Trophoblast cell (in vitro differentiated cells and primary cell): ENCODE measurements at regions not wholly inside any gene's neighbourhood (a gene's known extent, or its start where the extent isn't known, plus 50 kb on each side); places are given as distances from the start of the nearest gene placed in this dataset.
A peak's percentile ranks its signal among the peaks of the same experiment; 100 is the strongest.

Experiments
- DNase-seq, 2 donors: peaks; one replicate each; pipeline ENCODE4 v3.0.0-alpha.2; 2016
- H2AFZ ChIP-seq: 2 replicates; pipeline ENCODE4 v1.6.1; 2013; ENCODE audit warnings: low read length, moderate library complexity, mild to moderate bottlenecking; ENCODE audit not compliant: insufficient read depth, poor library complexity
- H2AK5ac ChIP-seq: 2 replicates; pipeline ENCODE4 v1.6.1; 2013; ENCODE audit warnings: mild to moderate bottlenecking, low read length
- H2BK120ac ChIP-seq: 2 replicates; pipeline ENCODE4 v1.6.1; 2013; ENCODE audit warnings: low read length, mild to moderate bottlenecking, moderate library complexity; ENCODE audit not compliant: insufficient read depth, poor library complexity
- H2BK12ac ChIP-seq: 2 replicates; pipeline ENCODE4 v1.6.1; 2013; ENCODE audit warnings: mild to moderate bottlenecking, low read length, moderate library complexity
- H2BK5ac ChIP-seq: 2 replicates; pipeline ENCODE4 v1.6.1; 2013; ENCODE audit warnings: low read length, low read depth, moderate library complexity, mild to moderate bottlenecking; ENCODE audit not compliant: poor library complexity
- H3K14ac ChIP-seq: 2 replicates; pipeline ENCODE4 v1.6.1; 2013; ENCODE audit warnings: mild to moderate bottlenecking, low read length
- H3K18ac ChIP-seq: 2 replicates; pipeline ENCODE4 v1.6.1; 2013; ENCODE audit warnings: mild to moderate bottlenecking, low read length
- H3K23ac ChIP-seq: 2 replicates; pipeline ENCODE4 v1.6.1; 2013; ENCODE audit warnings: low read length
- H3K27ac ChIP-seq: 2 replicates; pipeline ENCODE4 v1.5.1; 2013; ENCODE audit warnings: low read depth, mild to moderate bottlenecking, inconsistent platforms, low read length, moderate library complexity
- H3K27me3 ChIP-seq: 2 replicates; pipeline ENCODE4 v1.6.1; 2013; ENCODE audit warnings: inconsistent platforms, mild to moderate bottlenecking, low read length, moderate library complexity; ENCODE audit not compliant: insufficient read depth
- H3K36me3 ChIP-seq, 2 experiments: 1 replicate in 1 of 2; 2 replicates in 1 of 2; pipeline ENCODE4 v1.6.1; 2013; ENCODE audit warnings: low read length in 2 of 2, mild to moderate bottlenecking in 2 of 2, moderate library complexity in 1 of 2; ENCODE audit not compliant: insufficient read depth in 2 of 2, control insufficient read depth in 1 of 2
- H3K4ac ChIP-seq: 2 replicates; pipeline ENCODE4 v1.6.1; 2013; ENCODE audit warnings: low read depth, mild to moderate bottlenecking, low read length, moderate library complexity
- H3K4me1 ChIP-seq, 2 experiments: 1 replicate in 1 of 2; 2 replicates in 1 of 2; pipeline ENCODE4 v1.6.1; 2013; ENCODE audit warnings: low read length in 2 of 2, mild to moderate bottlenecking in 2 of 2, moderate library complexity in 1 of 2; ENCODE audit not compliant: insufficient read depth in 2 of 2, control insufficient read depth in 1 of 2
- H3K4me2 ChIP-seq: 2 replicates; pipeline ENCODE4 v1.6.1; 2013; ENCODE audit warnings: inconsistent platforms, mild to moderate bottlenecking, low read length, moderate library complexity
- H3K4me3 ChIP-seq: 2 replicates; pipeline ENCODE4 v1.5.1; 2013; ENCODE audit warnings: mild to moderate bottlenecking, low read depth, low read length, inconsistent platforms
- H3K79me1 ChIP-seq: one replicate; pipeline ENCODE4 v1.6.1; 2013; ENCODE audit warnings: low read length
- H3K79me2 ChIP-seq: 2 replicates; pipeline ENCODE4 v1.6.1; 2013; ENCODE audit warnings: low read length, mild to moderate bottlenecking; ENCODE audit not compliant: control insufficient read depth, insufficient read depth, poor library complexity
- H3K9ac ChIP-seq: 2 replicates; pipeline ENCODE4 v1.6.1; 2013; ENCODE audit warnings: mild to moderate bottlenecking, low read length
- H3K9me3 ChIP-seq: 2 replicates; pipeline ENCODE4 v1.6.1; 2013; ENCODE audit warnings: low read depth, mild to moderate bottlenecking, control low read depth, inconsistent platforms, low read length; ENCODE audit not compliant: insufficient read depth
- H4K12ac ChIP-seq: 2 replicates; pipeline ENCODE4 v1.6.1; 2013; ENCODE audit warnings: low read depth, mild to moderate bottlenecking, low read length, moderate library complexity
- H4K8ac ChIP-seq: 2 replicates; pipeline ENCODE4 v1.6.1; 2013; ENCODE audit warnings: low read depth, mild to moderate bottlenecking, low read length, moderate library complexity
- H4K91ac ChIP-seq: one replicate; pipeline ENCODE4 v1.6.1; 2013; ENCODE audit warnings: low read depth, mild to moderate bottlenecking, low read length, moderate library complexity
- WGBS: extraction: QIAGEN DNeasy Blood & Tissue Kit; methylation state at CpG from one replicate; pipeline ENCODE4 v1.1.7; 2013; ENCODE audit warnings: missing lambda C conversion rate; ENCODE audit not compliant: insufficient read length, insufficient coverage; ENCODE audit errors: extremely low coverage; 5-methylcytosine and 5-hydroxymethylcytosine counted together

GRCh38 chr7:33724201-33724600 is 181.1 kb upstream of the BMPER start:
- Histone ChIP-seq H3K27ac (no peak overlapping the region), H3K23ac (no peak overlapping the region), H2BK120ac (peak overlapping the region; percentile 28), H2AFZ (no peak overlapping the region), H3K4me2 (no peak overlapping the region), H2BK5ac (no peak overlapping the region), H2BK12ac (peak overlapping the region; percentile 58), H3K4me3 (no peak overlapping the region), H3K4me1 (peaks cover 31 to 34% of the 10 kb centered on the region in 2 experiments), H3K14ac (peak overlapping the region; percentile 2), H4K91ac (peak overlapping the region; percentile 41), H3K9ac (no peak overlapping the region), H3K79me1 (peaks cover 21% of the 10 kb centered on the region), H3K27me3 (no peaks in the 10 kb centered on the region), H4K8ac (no peak overlapping the region), H3K4ac (no peak overlapping the region), H2AK5ac (peak overlapping the region; percentile 30), H3K36me3 (no peaks in the 10 kb centered on the region), H3K79me2 (no peaks in the 10 kb centered on the region), H4K12ac (no peak overlapping the region), H3K18ac (peak overlapping the region; percentile 1), H3K9me3 (no peaks in the 10 kb centered on the region)
- DNase-seq, result no peak
- no CpG with 5 or more reads among the region's 3 CpGs for WGBS

- Histone ChIP-seq H3K4me3 (no peak overlapping the region), H3K9me3 (no peaks in the 10 kb centered on the region)
These were observed 180.0 kb upstream of the BMPER start for GRCh38 chr7:33725111-33726025.

GRCh38 chr7:33726582-33726981 is 178.8 kb upstream of the BMPER start:
- Histone ChIP-seq H4K8ac (peak overlapping the region; percentile 94), H3K23ac (no peak overlapping the region), H2AK5ac (no peak overlapping the region), H2BK120ac (peak overlapping the region; percentile 96), H2AFZ (peak overlapping the region; percentile 72), H3K79me1 (peaks cover 21% of the 10 kb centered on the region), H4K91ac (peak overlapping the region; percentile 94), H3K9ac (no peak overlapping the region), H4K12ac (peak overlapping the region; percentile 8), H3K14ac (peak overlapping the region; percentile 88), H3K27ac (peak overlapping the region; percentile 85), H3K79me2 (no peaks in the 10 kb centered on the region), H3K4me1 (peaks cover 36 to 41% of the 10 kb centered on the region in 2 experiments), H2BK5ac (peak overlapping the region; percentile 95), H3K36me3 (no peaks in the 10 kb centered on the region), H3K9me3 (no peaks in the 10 kb centered on the region), H3K4me3 (no peak overlapping the region), H3K18ac (peak overlapping the region; percentile 89), H3K4ac (peak overlapping the region; percentile 46), H3K4me2 (peak overlapping the region; percentile 29), H2BK12ac (peak overlapping the region; percentile 96), H3K27me3 (no peaks in the 10 kb centered on the region)
- WGBS, result no CpG with 5 or more reads among the region's 5 CpGs
- peak; percentile 32 to 59 for DNase-seq

More at GRCh38 chr7:33725111-33726025, 180.0 kb upstream of the BMPER start:
- Histone ChIP-seq H2BK5ac (no peak overlapping the region), H3K27ac (no peak overlapping the region), H2BK12ac (peak overlapping the region; percentile 84), H2AK5ac (peak overlapping the region; percentile 79), H4K8ac (peak overlapping the region; percentile 57), H2AFZ (no peak overlapping the region), H3K14ac (peak overlapping the region; percentile 53), H4K12ac (no peak overlapping the region), H3K4me2 (no peak overlapping the region), H3K4ac (no peak overlapping the region), H3K79me1 (peaks cover 21% of the 10 kb centered on the region), H3K23ac (no peak overlapping the region), H3K27me3 (no peaks in the 10 kb centered on the region), H3K79me2 (no peaks in the 10 kb centered on the region), H2BK120ac (peak overlapping the region; percentile 59), H4K91ac (peak overlapping the region; percentile 66), H3K4me1 (peaks cover 30 to 37% of the 10 kb centered on the region in 2 experiments), H3K36me3 (no peaks in the 10 kb centered on the region), H3K18ac (peak overlapping the region; percentile 63), H3K9ac (no peak overlapping the region)
- WGBS, result no CpG with 5 or more reads among the region's 7 CpGs
- no peak for DNase-seq

- WGBS, result no CpG with 5 or more reads among the region's 11 CpGs
- Histone ChIP-seq H3K36me3 (no peaks in the 10 kb centered on the region), H3K4me3 (no peak overlapping the region), H3K4me2 (no peak overlapping the region), H2BK12ac (peak overlapping the region; percentile 96), H2AK5ac (peak overlapping the region; percentile 50), H2BK120ac (peak overlapping the region; percentile 96), H3K18ac (peak overlapping the region; percentile 27), H3K79me1 (peaks cover 16% of the 10 kb centered on the region), H3K79me2 (no peaks in the 10 kb centered on the region), H4K8ac (no peak overlapping the region), H3K23ac (no peak overlapping the region), H3K9me3 (no peaks in the 10 kb centered on the region), H2BK5ac (peak overlapping the region; percentile 95), H3K14ac (peak overlapping the region; percentile 33), H3K27me3 (no peaks in the 10 kb centered on the region), H4K12ac (no peak overlapping the region), H4K91ac (peak overlapping the region; percentile 94), H3K9ac (no peak overlapping the region), H3K27ac (peak overlapping the region; percentile 85), H3K4me1 (peaks cover 33 to 40% of the 10 kb centered on the region in 2 experiments), H2AFZ (no peak overlapping the region), H3K4ac (no peak overlapping the region)
- DNase-seq, result no peak
These were observed 178.0 kb upstream of the BMPER start for GRCh38 chr7:33727315-33727714.
